ENCODE measurements at regions not wholly inside any gene's neighbourhood (a gene's known extent, or its start where the extent isn't known, plus 50 kb on each side); places are given as distances from the start of the nearest gene placed in this dataset.

GRCh38 chr10:30127120-30127541, 67.7 kb upstream of the JCAD start:
- DNase-seq: no peak
- Histone ChIP-seq H3K9me3 (no peaks in the 10 kb centered on the region), H3K4me3 (no peak overlapping the region), H3K27ac (no peak overlapping the region), H3K27me3 (no peaks in the 10 kb centered on the region), H3K9ac (ENCODE audit: low read depth in 2 of 2, low read length in 2 of 2) (no peak overlapping the region), H3K36me3 (no peaks in the 10 kb centered on the region), H3K4me1 (no peaks in the 10 kb centered on the region)
- intact Hi-C loops (cut with DNase I): no loop called here
- TF ChIP-seq, protein P1, sequence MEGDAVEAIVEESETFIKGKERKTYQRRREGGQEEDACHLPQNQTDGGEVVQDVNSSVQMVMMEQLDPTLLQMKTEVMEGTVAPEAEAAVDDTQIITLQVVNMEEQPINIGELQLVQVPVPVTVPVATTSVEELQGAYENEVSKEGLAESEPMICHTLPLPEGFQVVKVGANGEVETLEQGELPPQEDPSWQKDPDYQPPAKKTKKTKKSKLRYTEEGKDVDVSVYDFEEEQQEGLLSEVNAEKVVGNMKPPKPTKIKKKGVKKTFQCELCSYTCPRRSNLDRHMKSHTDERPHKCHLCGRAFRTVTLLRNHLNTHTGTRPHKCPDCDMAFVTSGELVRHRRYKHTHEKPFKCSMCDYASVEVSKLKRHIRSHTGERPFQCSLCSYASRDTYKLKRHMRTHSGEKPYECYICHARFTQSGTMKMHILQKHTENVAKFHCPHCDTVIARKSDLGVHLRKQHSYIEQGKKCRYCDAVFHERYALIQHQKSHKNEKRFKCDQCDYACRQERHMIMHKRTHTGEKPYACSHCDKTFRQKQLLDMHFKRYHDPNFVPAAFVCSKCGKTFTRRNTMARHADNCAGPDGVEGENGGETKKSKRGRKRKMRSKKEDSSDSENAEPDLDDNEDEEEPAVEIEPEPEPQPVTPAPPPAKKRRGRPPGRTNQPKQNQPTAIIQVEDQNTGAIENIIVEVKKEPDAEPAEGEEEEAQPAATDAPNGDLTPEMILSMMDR (IDR thresholded peaks at IDR 0.05): no peak

GRCh38 chr10:30125496-30125895, 66.1 kb upstream of the JCAD start:
- intact Hi-C loops (cut with DNase I): no loop called here
- H3K4me1 ChIP-seq: no peaks in the 10 kb centered on the region
- no peak overlapping the region for H3K27ac ChIP-seq
- H3K4me3 ChIP-seq: no peak overlapping the region
- no peaks in the 10 kb centered on the region for H3K36me3 ChIP-seq
- no peaks in the 10 kb centered on the region for H3K27me3 ChIP-seq
- no peak for DNase-seq
- TF ChIP-seq, protein P1 (IDR thresholded peaks at IDR 0.05): no peak
- H3K9ac ChIP-seq (ENCODE audit: low read depth in 2 of 2, low read length in 2 of 2): no peak overlapping the region
- no peaks in the 10 kb centered on the region for H3K9me3 ChIP-seq

DNA sequence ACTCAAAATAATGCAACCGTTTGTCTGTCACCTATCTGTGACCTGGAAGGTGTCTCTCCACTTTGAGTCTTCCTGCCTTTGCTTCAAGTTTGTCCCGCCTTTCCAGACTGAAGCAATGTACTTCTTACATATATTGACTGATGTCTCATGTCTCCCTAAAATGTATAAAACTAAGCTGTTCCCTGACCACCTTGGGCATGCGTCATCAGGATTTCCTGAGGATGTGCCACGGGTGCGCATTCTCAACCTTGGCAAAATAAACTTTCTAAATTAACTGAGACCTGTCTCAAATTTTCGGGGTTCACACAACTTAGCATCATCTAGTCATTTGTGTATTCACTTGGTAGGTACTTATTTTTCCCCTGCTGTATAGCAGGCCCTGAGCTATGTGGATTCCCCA, 65.3 kb upstream of the JCAD start:
- Histone ChIP-seq H3K4me3 (no peak overlapping the region), H3K4me1 (no peaks in the 10 kb centered on the region), H3K9ac (ENCODE audit: low read depth in 2 of 2, low read length in 2 of 2) (no peak overlapping the region), H3K9me3 (no peaks in the 10 kb centered on the region), H3K27ac (no peak overlapping the region), H3K27me3 (no peaks in the 10 kb centered on the region), H3K36me3 (no peaks in the 10 kb centered on the region)
- no peak for DNase-seq
- intact Hi-C loops (cut with DNase I): no loop called here
- TF ChIP-seq, protein P1 (IDR thresholded peaks at IDR 0.05): no peak

DNA sequence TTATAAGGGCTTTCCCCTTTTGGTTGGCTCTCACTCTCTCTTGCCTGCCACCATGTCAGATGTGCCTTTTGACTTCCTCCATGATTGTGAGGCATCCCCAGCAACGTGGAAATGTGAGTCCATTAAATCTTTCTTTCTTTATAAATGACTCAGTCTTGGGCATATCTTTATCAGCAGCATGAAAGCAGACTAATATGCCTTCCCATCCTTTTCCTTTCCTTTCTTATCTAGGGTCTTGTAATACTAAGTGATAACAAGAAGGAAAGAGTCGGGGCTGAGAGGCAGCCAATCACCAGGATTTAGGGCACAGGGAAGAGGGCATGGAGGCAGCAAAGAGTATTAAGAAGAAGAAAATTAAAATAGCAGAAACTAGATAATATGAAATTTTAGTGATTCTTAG, 62.0 kb upstream of the JCAD start:
- H3K9ac ChIP-seq (ENCODE audit: low read depth in 2 of 2, low read length in 2 of 2): no peak overlapping the region
- intact Hi-C loops (cut with DNase I): no loop called here
- H3K27me3 ChIP-seq: no peaks in the 10 kb centered on the region
- H3K36me3 ChIP-seq: no peaks in the 10 kb centered on the region
- H3K4me3 ChIP-seq: no peak overlapping the region
- H3K27ac ChIP-seq: no peak overlapping the region
- TF ChIP-seq, protein P1 (IDR thresholded peaks at IDR 0.05): no peak
- no peak for DNase-seq
- no peaks in the 10 kb centered on the region for H3K9me3 ChIP-seq
- H3K4me1 ChIP-seq: no peaks in the 10 kb centered on the region

DNA sequence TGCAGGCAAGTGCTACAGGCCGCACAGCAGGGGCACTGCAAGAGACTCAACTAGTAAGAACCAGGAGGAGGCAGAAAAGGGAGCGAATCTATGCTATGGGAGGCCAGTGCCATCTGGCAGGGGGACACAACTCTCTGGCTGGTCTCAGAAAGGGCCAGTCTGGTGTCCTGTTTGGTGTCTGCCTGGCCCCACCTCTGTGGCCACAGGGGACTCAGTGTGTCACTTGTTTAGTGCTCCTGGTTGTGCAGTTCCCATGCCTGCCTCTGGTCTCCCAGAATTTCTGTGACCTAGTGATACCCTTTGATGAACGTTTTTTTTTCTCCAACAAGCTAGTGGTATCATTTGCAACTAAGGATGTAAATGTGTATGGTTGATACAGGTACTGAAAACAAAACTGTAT, 59.2 kb upstream of the JCAD start:
- no peak for DNase-seq
- Histone ChIP-seq H3K4me3 (no peak overlapping the region), H3K9me3 (no peaks in the 10 kb centered on the region), H3K27me3 (no peaks in the 10 kb centered on the region), H3K9ac (ENCODE audit: low read depth in 2 of 2, low read length in 2 of 2) (no peak overlapping the region), H3K27ac (no peak overlapping the region), H3K36me3 (no peaks in the 10 kb centered on the region), H3K4me1 (no peaks in the 10 kb centered on the region)
- intact Hi-C loops (cut with DNase I): no loop called here
- TF ChIP-seq, protein P1 (IDR thresholded peaks at IDR 0.05): no peak
